H1 (cell line): ENCODE measurements at regions not wholly inside any gene's neighbourhood (a gene's known extent, or its start where the extent isn't known, plus 50 kb on each side); places are given as distances from the start of the nearest gene placed in this dataset.

ENCODE experiments used
- ASH2L ChIP-seq: fragments of 200-600, 300-600 bp; sonication (generic); IDR thresholded peaks from one replicate; pipeline ENCODE4 v1.7.1; 2017; ENCODE audit warnings: low read length
- ATF3 ChIP-seq: IDR thresholded peaks from 2 replicates; pipeline ENCODE4 v1.6.1; 2011; ENCODE audit warnings: low read depth, mild to moderate bottlenecking, low read length; ENCODE audit not compliant: insufficient read depth
- NRF1 ChIP-seq: IDR thresholded peaks from 2 replicates; pipeline ENCODE4 v1.6.1; 2011; ENCODE audit warnings: mild to moderate bottlenecking, low read depth, low read length, improper control_type of control experiment
- RXRA ChIP-seq: IDR thresholded peaks from 2 replicates; pipeline ENCODE4 v1.6.1; 2011; ENCODE audit warnings: low read depth, mild to moderate bottlenecking, low read length, moderate library complexity; ENCODE audit not compliant: insufficient read depth
- SIN3A ChIP-seq, 2 experiments: IDR thresholded peaks in 1 of 2; conservative IDR thresholded peaks in 1 of 2; 2 replicates each; pipeline ENCODE4 v1.6.1; 2011 to 2012; ENCODE audit warnings: low read length in 2 of 2, improper control_type of control experiment in 1 of 2, low read depth in 1 of 2, mild to moderate bottlenecking in 1 of 2

DNA sequence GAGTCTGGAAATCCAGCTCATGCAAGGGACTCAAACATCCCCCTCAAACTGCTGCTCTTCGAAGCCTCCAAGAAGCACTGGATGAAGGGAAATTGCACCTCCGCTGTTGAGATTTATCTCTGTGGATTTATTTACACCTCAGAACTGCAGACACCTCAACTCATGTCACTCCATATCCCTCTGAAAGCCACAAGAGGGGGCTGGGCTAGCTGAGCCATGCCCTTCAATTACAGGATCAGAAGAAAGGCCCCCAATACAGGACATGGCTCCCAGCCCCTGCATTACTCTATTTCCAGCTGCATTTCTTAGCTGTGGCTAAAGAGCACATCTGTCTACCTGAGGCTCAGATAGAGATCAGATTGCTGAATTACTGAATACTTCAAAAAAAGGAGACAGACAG, 103.1 kb upstream of the DYNLRB2 start (continued):
- TF ChIP-seq RXRA (no peak), NRF1 (no peak), SIN3A (conservative IDR thresholded peaks at IDR 0.05 in 1 of 2, IDR thresholded peaks at IDR 0.05 in 1 of 2; ENCODE audit: low read depth in 1 of 2, low read length in 2 of 2) (no peak), ASH2L (no peak), ATF3 (no peak)
- TF ChIP-seq, all 59 proteins: peak for 2
